LNCaP clone FGC (cell line): ENCODE measurements at regions not wholly inside any gene's neighbourhood (a gene's known extent, or its start where the extent isn't known, plus 50 kb on each side); places are given as distances from the start of the nearest gene placed in this dataset.

Experiments used
- DNase-seq: peaks from one replicate; pipeline ENCODE4 v3.0.0-alpha.2; 2011; ENCODE audit warnings: low read depth
- H3K4me3 ChIP-seq: 2 replicates; pipeline ENCODE4 v1.5.1; 2011; ENCODE audit warnings: mild to moderate bottlenecking, low read depth, low read length, control low read depth
- TF ChIP-seq, protein P1 (sequence below): IDR thresholded peaks from 2 replicates; pipeline ENCODE4 v1.5.1; 2012; ENCODE audit warnings: mild to moderate bottlenecking; ENCODE audit not compliant: control insufficient read depth, insufficient read depth; ENCODE audit errors: extremely low read depth

GRCh38 chr18:40962784-40963183 is 992.2 kb upstream of the PIK3C3 start:
- TF ChIP-seq, protein P1, sequence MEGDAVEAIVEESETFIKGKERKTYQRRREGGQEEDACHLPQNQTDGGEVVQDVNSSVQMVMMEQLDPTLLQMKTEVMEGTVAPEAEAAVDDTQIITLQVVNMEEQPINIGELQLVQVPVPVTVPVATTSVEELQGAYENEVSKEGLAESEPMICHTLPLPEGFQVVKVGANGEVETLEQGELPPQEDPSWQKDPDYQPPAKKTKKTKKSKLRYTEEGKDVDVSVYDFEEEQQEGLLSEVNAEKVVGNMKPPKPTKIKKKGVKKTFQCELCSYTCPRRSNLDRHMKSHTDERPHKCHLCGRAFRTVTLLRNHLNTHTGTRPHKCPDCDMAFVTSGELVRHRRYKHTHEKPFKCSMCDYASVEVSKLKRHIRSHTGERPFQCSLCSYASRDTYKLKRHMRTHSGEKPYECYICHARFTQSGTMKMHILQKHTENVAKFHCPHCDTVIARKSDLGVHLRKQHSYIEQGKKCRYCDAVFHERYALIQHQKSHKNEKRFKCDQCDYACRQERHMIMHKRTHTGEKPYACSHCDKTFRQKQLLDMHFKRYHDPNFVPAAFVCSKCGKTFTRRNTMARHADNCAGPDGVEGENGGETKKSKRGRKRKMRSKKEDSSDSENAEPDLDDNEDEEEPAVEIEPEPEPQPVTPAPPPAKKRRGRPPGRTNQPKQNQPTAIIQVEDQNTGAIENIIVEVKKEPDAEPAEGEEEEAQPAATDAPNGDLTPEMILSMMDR: no peak
- no peak overlapping the region for H3K4me3 ChIP-seq
- DNase-seq: no peak

- H3K4me3 ChIP-seq: no peak overlapping the region
- DNase-seq: no peak
- TF ChIP-seq, protein P1: peak; percentile 39; the same call in 1 of the 2 replicates
Measured at GRCh38 chr18:40957533-40958070, 997.4 kb upstream of the PIK3C3 start.

DNA sequence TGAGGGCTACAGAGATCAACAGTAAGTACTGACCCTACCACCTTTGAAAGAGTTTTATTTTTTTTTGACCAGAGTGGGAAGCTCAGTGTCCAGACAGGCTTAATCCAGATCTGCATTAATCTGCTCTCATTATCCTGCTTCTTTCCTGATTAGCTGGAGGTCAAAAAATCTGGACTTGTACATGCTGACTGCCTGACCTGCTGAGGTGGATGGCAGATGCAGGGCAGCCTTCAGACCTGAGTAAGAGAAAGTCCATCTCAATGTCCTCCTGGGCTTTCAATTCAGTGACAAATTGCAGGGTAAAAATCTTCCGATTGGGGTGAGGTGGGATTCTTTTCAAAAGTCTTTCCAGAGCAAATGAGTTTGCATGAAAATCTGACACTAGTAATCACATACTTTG is 998.8 kb upstream of the PIK3C3 start:
- H3K4me3 ChIP-seq: no peak overlapping the region
- DNase-seq: no peak
- TF ChIP-seq, protein P1: no peak

- TF ChIP-seq, protein P1: no peak
- no peak overlapping the region for H3K4me3 ChIP-seq
- DNase-seq: no peak
Measured at GRCh38 chr18:40955351-40955750, 999.7 kb upstream of the PIK3C3 start.

DNA sequence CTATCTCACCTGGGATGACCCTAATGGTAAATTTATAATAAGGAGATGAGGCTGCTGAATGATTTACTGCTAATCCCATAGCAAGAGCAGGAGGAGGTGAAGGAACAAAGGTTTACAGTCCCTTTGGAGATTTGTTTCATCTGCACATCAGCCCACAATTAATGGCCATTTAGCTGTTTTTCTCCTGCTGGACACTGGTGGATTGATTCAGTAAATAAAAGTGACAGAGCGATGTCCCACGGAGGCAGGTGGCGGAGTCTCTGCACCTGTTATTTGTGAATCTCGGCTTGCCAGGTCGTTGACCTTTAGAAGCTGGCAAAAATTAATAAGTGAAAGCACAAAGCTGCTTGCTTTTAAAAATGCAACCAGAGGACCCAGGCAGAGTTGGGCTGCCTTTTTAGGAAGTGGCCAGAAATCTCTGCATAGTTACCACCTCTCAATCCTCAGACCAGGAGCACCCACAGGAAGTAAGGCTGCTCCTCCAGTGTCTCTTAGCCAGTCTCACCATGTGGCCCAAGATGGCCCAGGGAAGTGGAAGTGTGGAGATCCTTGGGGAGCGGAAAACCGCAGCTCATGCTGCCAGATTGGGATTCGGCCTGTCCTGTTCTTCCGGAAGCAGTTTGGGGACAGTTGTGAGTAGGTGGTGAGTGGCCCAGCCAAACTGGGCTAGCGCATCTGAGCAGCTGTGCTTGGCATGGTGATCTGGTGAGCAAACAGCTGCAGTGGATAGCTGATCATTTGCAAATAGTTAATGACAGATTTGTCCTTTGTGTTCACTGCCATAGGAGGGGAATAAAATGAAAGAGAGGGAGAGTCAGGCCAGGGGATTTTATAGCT is 1005.7 kb upstream of the PIK3C3 start:
- DNase-seq: no peak
- H3K4me3 ChIP-seq: no peak overlapping the region
- TF ChIP-seq, protein P1: no peak

- TF ChIP-seq, protein P1: no peak
Measured at GRCh38 chr18:40944576-40944975, 1010.5 kb upstream of the PIK3C3 start.

More at GRCh38 chr18:40944576-40944975, 1010.5 kb upstream of the PIK3C3 start:
- DNase-seq: no peak
- H3K4me3 ChIP-seq: no peak overlapping the region
